Neutrophil (primary cell): ENCODE measurements at regions not wholly inside any gene's neighbourhood (a gene's known extent, or its start where the extent isn't known, plus 50 kb on each side); places are given as distances from the start of the nearest gene placed in this dataset.
A peak's percentile ranks its signal among the peaks of the same experiment; 100 is the strongest.
"Not testable (repeated sequence)": the region's sequence is repeated elsewhere in the genome, so short reads cannot be mapped to it uniquely, and the experiment has no call there.

Source experiments
- H3K27ac ChIP-seq: fragments of 200-600 bp; sonication (generic); 2 replicates; pipeline ENCODE4 v1.5.1; 2016; ENCODE audit warnings: mild to moderate bottlenecking, moderate library complexity
- H3K27me3 ChIP-seq: fragments of 200-600 bp; sonication (generic); 2 replicates; pipeline ENCODE4 v1.6.0; 2016; ENCODE audit warnings: mild to moderate bottlenecking
- H3K36me3 ChIP-seq: fragments of 200-600 bp; sonication (generic); 2 replicates; pipeline ENCODE4 v1.5.1; 2017
- H3K4me1 ChIP-seq, 2 experiments: fragments of 200-600 bp in 1 of 2; sonication (generic) in 1 of 2; 1 replicate in 1 of 2; 2 replicates in 1 of 2; pipeline versions ENCODE4 v1.5.1 to v1.6.1; 2013 to 2016; ENCODE audit warnings: low read depth in 1 of 2, low read length in 1 of 2, mild to moderate bottlenecking in 1 of 2, moderate library complexity in 1 of 2; ENCODE audit not compliant: control insufficient read depth in 1 of 2, insufficient read depth in 1 of 2
- H3K4me3 ChIP-seq, 2 experiments: fragments of 200-600 bp in 1 of 2; sonication (generic) in 1 of 2; 1 replicate in 1 of 2; 2 replicates in 1 of 2; pipeline ENCODE4 v1.5.1; 2013 to 2016; ENCODE audit warnings: low read depth in 1 of 2, low read length in 1 of 2, mild to moderate bottlenecking in 1 of 2, moderate library complexity in 1 of 2
- H3K9me3 ChIP-seq: fragments of 200-600 bp; sonication (generic); 2 replicates; pipeline ENCODE4 v1.5.1; 2016
- TF ChIP-seq, protein P1 (sequence below): fragments of 200-600 bp; sonication (generic); IDR thresholded peaks from 2 replicates; pipeline ENCODE4 v1.5.1; 2016; ENCODE audit warnings: antibody characterized with exemption

DNA sequence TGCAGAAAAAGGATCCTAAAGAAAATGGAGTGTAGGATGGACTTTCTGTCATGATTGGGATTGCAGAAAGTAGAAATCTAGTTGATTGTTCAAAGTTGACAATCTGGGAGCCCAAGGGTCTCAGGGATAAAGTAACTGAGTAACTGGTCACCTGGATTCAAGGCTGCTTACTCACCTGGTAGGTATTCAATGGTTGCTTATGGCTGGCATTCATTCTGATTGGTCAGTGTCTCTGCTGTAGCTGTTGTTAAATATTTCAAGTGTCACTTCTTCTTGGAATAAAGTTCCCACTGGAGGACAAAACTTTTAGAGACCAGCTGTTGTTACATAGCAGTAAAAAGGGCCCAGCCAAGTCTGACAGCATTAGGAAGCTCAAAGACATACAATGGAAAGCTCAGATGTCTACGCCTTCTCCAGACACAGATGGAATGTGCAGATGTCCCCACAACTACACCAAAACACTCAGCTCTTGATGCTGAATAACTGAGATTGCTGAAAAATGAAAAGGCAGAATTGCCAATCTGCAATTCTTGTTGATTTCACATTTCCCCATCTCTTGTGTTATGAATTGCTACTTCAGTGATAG is 106.9 kb downstream of the ZNF467 start:
- TF ChIP-seq, protein P1, sequence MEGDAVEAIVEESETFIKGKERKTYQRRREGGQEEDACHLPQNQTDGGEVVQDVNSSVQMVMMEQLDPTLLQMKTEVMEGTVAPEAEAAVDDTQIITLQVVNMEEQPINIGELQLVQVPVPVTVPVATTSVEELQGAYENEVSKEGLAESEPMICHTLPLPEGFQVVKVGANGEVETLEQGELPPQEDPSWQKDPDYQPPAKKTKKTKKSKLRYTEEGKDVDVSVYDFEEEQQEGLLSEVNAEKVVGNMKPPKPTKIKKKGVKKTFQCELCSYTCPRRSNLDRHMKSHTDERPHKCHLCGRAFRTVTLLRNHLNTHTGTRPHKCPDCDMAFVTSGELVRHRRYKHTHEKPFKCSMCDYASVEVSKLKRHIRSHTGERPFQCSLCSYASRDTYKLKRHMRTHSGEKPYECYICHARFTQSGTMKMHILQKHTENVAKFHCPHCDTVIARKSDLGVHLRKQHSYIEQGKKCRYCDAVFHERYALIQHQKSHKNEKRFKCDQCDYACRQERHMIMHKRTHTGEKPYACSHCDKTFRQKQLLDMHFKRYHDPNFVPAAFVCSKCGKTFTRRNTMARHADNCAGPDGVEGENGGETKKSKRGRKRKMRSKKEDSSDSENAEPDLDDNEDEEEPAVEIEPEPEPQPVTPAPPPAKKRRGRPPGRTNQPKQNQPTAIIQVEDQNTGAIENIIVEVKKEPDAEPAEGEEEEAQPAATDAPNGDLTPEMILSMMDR = no peak
- Histone ChIP-seq H3K4me1 (no peaks in the 10 kb centered on the region), H3K9me3 (no peaks in the 10 kb centered on the region), H3K27me3 (peaks cover 6% of the 10 kb centered on the region), H3K4me3 (no peak overlapping the region), H3K36me3 (no peaks in the 10 kb centered on the region), H3K27ac (no peak overlapping the region)

DNA sequence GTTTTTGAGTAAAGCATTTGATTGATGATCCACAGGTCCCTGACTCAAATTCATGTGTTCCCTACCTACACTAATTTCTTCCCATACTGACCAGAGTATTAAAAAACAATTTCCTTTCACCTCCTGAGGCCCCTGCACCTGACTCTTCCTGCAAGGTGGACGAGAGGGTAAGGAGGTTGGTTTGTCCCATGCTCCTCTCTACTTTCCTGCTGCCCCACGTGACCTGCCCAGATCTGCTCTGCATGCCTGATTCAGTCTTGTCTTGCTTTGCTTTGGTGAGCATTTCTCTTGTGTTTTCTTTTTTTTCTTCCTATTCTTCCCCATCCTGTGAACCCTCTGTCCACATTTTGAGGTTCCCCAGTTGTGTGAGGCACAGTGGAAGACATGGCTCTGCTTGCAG is 107.8 kb downstream of the ZNF467 start:
- H3K36me3 ChIP-seq, H3K27ac ChIP-seq, H3K4me3 ChIP-seq, H3K4me1 ChIP-seq, H3K9me3 ChIP-seq: not testable (repeated sequence)
- H3K27me3 ChIP-seq = peaks cover 14% of the 10 kb centered on the region

DNA sequence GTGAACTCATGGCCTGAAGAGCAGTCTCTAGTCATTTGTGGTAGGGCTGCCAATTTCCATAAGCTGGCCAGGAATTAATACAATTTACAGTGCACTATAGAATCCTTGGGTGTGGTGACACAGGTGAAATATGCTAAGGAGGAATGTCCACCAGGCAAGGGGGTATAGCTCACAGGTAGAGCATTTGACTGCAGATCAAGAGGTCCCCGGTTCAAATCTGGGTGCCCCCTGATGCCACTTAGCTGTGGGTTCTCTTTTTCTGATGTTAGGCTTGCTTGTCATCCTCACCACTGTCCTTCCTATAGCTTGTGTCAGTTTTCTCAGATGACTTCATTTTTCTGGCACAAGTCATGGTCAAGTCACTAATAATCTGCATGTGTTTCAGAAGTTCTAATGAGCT is 108.7 kb downstream of the ZNF467 start:
- no peak overlapping the region for H3K4me3 ChIP-seq
- H3K4me1 ChIP-seq = no peaks in the 10 kb centered on the region
- no peaks in the 10 kb centered on the region for H3K9me3 ChIP-seq
- no peak overlapping the region for H3K27ac ChIP-seq
- H3K36me3 ChIP-seq = no peaks in the 10 kb centered on the region
- TF ChIP-seq, protein P1 = no peak
- H3K27me3 ChIP-seq = peaks cover 16% of the 10 kb centered on the region

DNA sequence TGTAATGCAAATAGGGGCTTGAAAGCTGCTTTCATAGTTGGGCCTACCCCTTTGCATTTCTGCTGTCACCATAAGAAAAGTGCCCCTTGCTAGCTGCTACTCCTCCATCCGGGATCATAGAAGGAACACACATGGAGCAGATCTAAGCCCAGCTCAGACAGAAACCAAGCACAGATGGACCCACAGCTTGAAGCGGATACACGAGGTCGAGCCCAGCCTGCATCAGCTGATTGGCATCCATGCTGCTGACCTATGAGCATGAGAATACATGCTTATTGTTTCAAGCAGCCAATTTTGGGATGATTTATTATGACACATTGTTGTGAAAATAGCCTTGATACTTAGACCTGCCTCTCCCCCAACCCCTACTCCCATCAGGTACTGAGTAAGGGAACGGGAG is 109.2 kb downstream of the ZNF467 start:
- H3K4me1 ChIP-seq = no peaks in the 10 kb centered on the region
- no peaks in the 10 kb centered on the region for H3K9me3 ChIP-seq
- H3K4me3 ChIP-seq = no peak overlapping the region
- H3K36me3 ChIP-seq = no peaks in the 10 kb centered on the region
- TF ChIP-seq, protein P1 = no peak
- no peak overlapping the region for H3K27ac ChIP-seq
- peaks cover 21% of the 10 kb centered on the region for H3K27me3 ChIP-seq

DNA sequence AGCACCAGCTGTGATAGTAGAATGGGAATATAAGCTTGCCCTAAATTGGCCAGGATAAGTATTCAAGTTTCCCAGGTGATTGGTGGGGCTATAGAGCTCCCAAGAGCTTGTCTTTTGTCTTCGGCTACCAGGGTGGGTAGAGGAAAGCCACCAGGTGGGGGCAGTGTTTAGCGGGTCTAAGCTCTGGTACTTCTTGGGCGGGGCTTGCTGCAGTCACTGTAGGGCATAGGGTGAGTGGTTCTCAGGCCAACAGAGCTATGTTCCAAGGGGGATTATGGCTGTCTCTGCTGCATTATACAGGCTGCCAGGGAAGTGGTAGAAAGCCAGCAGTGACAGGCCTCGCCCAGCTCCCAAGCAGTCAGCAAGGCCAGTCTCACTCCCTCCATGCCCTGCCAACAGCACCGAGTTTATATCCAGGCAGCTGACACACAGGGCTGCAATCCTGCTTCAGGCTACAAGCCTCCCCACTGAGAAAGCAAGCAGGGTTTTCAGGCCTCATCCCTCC is 110.7 kb downstream of the ZNF467 start:
- Histone ChIP-seq H3K4me1 (no peaks in the 10 kb centered on the region), H3K4me3 (no peak overlapping the region), H3K27me3 (peaks cover 26% of the 10 kb centered on the region), H3K36me3 (no peaks in the 10 kb centered on the region), H3K9me3 (no peaks in the 10 kb centered on the region), H3K27ac (no peak overlapping the region)
- TF ChIP-seq, protein P1 = peak; percentile 54

DNA sequence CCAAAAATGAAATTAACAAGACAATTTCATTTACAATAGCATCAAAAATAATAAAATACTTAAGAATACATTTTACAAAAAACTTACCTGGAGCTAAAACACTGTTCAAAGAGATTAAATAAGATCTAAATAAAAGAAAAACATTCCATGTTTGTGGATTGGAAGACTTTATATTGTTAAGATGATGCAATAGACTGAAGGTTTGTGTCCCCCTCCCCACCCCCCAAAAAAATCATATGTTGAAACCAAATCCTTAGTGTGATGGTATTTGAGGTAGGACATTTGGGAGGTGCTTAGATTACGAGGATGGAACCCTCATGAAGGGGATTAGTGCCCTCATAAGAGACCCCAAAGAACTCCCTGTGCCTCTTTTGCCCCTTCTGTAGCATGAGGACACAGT is 117.6 kb downstream of the ZNF467 start:
- peaks cover 22% of the 10 kb centered on the region for H3K27me3 ChIP-seq
- H3K36me3 ChIP-seq = no peaks in the 10 kb centered on the region
- H3K4me3 ChIP-seq = no peak overlapping the region
- H3K27ac ChIP-seq = no peak overlapping the region
- H3K4me1 ChIP-seq = no peaks in the 10 kb centered on the region
- no peaks in the 10 kb centered on the region for H3K9me3 ChIP-seq
- TF ChIP-seq, protein P1 = no peak
